ENCODE measurements at regions not wholly inside any gene's neighbourhood (a gene's known extent, or its start where the extent isn't known, plus 50 kb on each side); places are given as distances from the start of the nearest gene placed in this dataset.

DNA sequence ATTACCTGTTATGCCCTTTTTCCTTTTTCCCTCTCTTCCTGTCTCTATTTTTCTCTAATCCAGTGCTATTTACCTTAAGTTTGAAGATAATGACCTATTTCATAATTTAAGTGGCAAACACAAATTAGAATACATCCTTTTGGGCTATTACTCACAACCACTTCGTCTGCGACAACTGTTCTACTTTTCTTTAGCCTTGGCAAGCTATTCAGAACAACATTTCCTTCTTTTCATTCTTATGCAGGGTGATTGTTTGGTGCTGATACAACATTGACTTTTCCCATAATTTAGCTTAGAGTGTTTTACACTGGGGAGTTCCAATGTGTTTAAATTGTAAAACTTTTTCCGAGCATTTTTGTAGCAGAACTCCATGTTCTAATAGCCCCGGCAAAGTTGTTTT, 86.6 kb upstream of the S1PR1 start:
- Mint-ChIP-seq H3K27me3 (ENCODE audit: low read depth) (no peaks in the 10 kb centered on the region), H3K4me3 (ENCODE audit: low read depth) (no peak overlapping the region), H3K9me3 (no peaks in the 10 kb centered on the region), H3K4me1 (ENCODE audit: low read depth) (peaks cover 44% of the 10 kb centered on the region), H3K36me3 (ENCODE audit: low read depth) (no peaks in the 10 kb centered on the region), H3K27ac (no peak overlapping the region)
- intact Hi-C loops (cut with micrococcal nuclease), result no loop called here
- DNase-seq (ENCODE audit: low spot score), result no peak

DNA sequence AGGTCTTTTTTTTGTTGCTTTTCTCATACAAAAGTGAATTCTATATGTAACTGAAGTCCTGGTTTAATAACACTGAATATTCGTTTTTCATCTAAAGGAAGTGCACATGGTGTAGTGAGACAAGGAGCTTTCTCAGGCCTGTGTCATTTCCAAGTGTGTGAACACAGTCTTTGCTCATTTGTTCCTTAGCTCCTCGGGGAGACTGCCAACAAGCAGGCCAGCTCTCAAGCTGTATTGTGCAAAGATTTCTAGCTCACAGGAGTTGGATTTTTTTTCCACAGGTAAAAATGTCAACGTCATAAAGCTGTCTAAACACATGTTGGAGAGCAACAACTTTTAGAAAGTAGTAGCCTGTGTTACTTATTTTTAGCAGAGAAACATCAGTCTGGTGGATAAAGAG, 87.8 kb upstream of the S1PR1 start:
- intact Hi-C loops (cut with micrococcal nuclease), result no loop called here
- Mint-ChIP-seq H3K27ac (no peak overlapping the region), H3K27me3 (ENCODE audit: low read depth) (no peaks in the 10 kb centered on the region), H3K4me3 (ENCODE audit: low read depth) (no peak overlapping the region), H3K36me3 (ENCODE audit: low read depth) (no peaks in the 10 kb centered on the region), H3K9me3 (no peaks in the 10 kb centered on the region), H3K4me1 (ENCODE audit: low read depth) (peaks cover 45% of the 10 kb centered on the region)
- DNase-seq (ENCODE audit: low spot score), result no peak

DNA sequence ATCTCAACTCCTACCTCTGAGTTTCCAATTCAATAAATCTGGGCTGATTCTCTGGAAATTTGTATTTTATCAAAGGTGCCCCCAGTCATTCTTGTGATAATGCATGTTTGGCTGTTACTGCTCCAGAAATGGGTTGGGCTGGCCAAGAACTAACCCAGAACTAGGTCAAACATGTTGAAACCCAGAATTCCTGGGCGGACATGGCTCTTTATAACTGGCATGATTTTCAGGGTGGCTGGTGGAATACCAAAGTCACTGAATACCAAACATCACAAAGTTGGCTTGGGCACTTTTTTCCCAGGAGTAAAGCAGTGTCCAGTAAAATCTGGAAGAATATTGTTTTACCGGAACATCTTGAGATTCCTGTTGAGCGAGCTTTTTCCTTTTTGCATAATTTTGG, 89.4 kb upstream of the S1PR1 start:
- no peak for DNase-seq (ENCODE audit: low spot score)
- H3K27me3 Mint-ChIP-seq (ENCODE audit: low read depth), result no peaks in the 10 kb centered on the region
- peaks cover 4% of the 10 kb centered on the region for H3K9me3 Mint-ChIP-seq
- H3K4me3 Mint-ChIP-seq (ENCODE audit: low read depth), result no peak overlapping the region
- no peak overlapping the region for H3K27ac Mint-ChIP-seq
- H3K4me1 Mint-ChIP-seq (ENCODE audit: low read depth), result peaks cover 33% of the 10 kb centered on the region
- H3K36me3 Mint-ChIP-seq (ENCODE audit: low read depth), result no peaks in the 10 kb centered on the region
- intact Hi-C loops (cut with micrococcal nuclease), result no loop called here

- no peak for DNase-seq (ENCODE audit: low spot score)
- intact Hi-C loops (cut with micrococcal nuclease), result loop anchor here (2.0 kb wide), 1 partner anchor 33 kb away; no protein-coding TSS in a partner anchor
- Mint-ChIP-seq H3K27me3 (ENCODE audit: low read depth) (no peaks in the 10 kb centered on the region), H3K27ac (peak overlapping the region; percentile 74), H3K9me3 (peaks cover 4% of the 10 kb centered on the region), H3K36me3 (ENCODE audit: low read depth) (no peaks in the 10 kb centered on the region), H3K4me1 (ENCODE audit: low read depth) (peaks cover 24% of the 10 kb centered on the region), H3K4me3 (ENCODE audit: low read depth) (no peak overlapping the region)
Observed at GRCh38 chr1:101145449-101145820, 91.4 kb upstream of the S1PR1 start.

- H3K4me3 Mint-ChIP-seq (ENCODE audit: low read depth), result no peak overlapping the region
- DNase-seq (ENCODE audit: low spot score), result no peak
- peaks cover 26% of the 10 kb centered on the region for H3K4me1 Mint-ChIP-seq (ENCODE audit: low read depth)
- H3K36me3 Mint-ChIP-seq (ENCODE audit: low read depth), result no peaks in the 10 kb centered on the region
- no peaks in the 10 kb centered on the region for H3K27me3 Mint-ChIP-seq (ENCODE audit: low read depth)
- peaks cover 4% of the 10 kb centered on the region for H3K9me3 Mint-ChIP-seq
- peak overlapping the region; percentile 74 for H3K27ac Mint-ChIP-seq
- intact Hi-C loops (cut with micrococcal nuclease), result loop anchor here (2.0 kb wide), 1 partner anchor 34 kb away; no protein-coding TSS in a partner anchor
Observed at GRCh38 chr1:101144671-101145448, 92.0 kb upstream of the S1PR1 start.

GRCh38 chr1:101142244-101142643, 94.6 kb upstream of the S1PR1 start:
- H3K9me3 Mint-ChIP-seq, result peaks cover 4% of the 10 kb centered on the region
- no peak for DNase-seq (ENCODE audit: low spot score)
- no peaks in the 10 kb centered on the region for H3K36me3 Mint-ChIP-seq (ENCODE audit: low read depth)
- intact Hi-C loops (cut with micrococcal nuclease), result no loop called here
- no peak overlapping the region for H3K27ac Mint-ChIP-seq
- H3K27me3 Mint-ChIP-seq (ENCODE audit: low read depth), result no peaks in the 10 kb centered on the region
- H3K4me3 Mint-ChIP-seq (ENCODE audit: low read depth), result no peak overlapping the region
- peaks cover 39% of the 10 kb centered on the region for H3K4me1 Mint-ChIP-seq (ENCODE audit: low read depth)

DNA sequence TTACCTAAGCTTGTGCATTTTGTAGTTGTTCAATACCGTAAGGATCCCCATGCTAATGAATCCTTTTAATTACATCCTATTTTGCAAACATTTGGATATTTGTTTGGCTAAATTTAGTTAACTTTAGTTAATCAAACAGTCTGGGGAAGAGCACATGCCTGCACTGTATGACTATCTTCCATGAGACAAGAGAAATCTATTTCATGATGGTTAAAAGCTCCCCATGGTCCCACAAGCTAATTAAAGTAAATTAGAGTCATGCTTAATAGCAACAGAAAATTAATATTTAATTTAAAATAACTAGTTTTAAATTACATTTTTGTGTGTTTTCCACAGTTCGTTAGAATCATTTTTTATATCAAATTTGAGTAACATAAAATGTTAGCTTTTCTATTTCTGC, 95.4 kb upstream of the S1PR1 start:
- Mint-ChIP-seq H3K27me3 (ENCODE audit: low read depth) (no peaks in the 10 kb centered on the region), H3K9me3 (peaks cover 4% of the 10 kb centered on the region), H3K4me1 (ENCODE audit: low read depth) (peaks cover 48% of the 10 kb centered on the region), H3K27ac (no peak overlapping the region), H3K4me3 (ENCODE audit: low read depth) (no peak overlapping the region), H3K36me3 (ENCODE audit: low read depth) (no peaks in the 10 kb centered on the region)
- intact Hi-C loops (cut with micrococcal nuclease), result no loop called here
- DNase-seq (ENCODE audit: low spot score), result no peak

DNA sequence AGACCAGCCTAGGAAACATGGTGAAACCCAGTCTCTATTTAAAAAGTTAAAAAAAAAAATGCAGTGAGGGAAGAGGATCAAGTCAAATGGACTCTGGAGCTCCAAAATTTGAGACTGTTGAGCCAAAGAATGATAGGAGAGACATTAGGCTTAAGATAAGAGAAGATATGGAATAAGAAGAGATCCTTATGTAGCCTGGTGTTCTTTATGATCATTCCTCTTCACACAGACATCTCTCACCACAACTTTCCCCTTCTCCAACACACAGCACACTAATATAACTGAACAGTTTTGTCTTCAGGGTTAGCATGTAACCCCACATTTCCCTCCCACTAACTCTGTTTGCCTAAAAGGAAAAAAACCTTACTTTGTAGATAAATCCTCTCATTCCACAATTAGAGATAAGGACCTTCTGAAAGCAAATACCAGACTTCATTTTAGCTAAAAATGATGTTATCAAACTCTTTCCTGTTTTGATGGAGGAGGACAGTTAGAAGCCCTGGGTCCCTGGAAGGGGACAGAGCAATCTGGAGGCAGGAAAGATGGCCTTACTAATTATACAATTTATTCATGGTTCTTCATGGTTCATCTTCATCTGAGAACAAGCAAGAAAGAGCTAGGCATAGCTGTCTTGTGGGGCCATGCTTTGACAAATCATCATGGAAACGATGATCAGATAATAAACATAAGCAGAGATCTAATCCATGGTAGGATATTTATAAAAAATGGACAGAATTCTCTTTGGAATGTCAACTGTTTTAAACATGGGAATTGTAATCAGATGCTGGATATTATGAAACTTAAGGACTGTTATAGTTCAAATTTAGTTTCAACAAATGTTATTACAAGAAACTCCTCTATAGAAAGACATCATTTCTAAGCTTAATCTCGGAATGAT, 96.7 kb upstream of the S1PR1 start:
- no peaks in the 10 kb centered on the region for H3K36me3 Mint-ChIP-seq (ENCODE audit: low read depth)
- peaks cover 4% of the 10 kb centered on the region for H3K9me3 Mint-ChIP-seq
- H3K27ac Mint-ChIP-seq, result peak overlapping the region; percentile 45
- H3K27me3 Mint-ChIP-seq (ENCODE audit: low read depth), result no peaks in the 10 kb centered on the region
- H3K4me3 Mint-ChIP-seq (ENCODE audit: low read depth), result no peak overlapping the region
- intact Hi-C loops (cut with micrococcal nuclease), result loop anchor here (5.0 kb wide), 2 partner anchors 133 to 213 kb away; no protein-coding TSS in a partner anchor
- peaks cover 52% of the 10 kb centered on the region for H3K4me1 Mint-ChIP-seq (ENCODE audit: low read depth)
- no peak for DNase-seq (ENCODE audit: low spot score)

DNA sequence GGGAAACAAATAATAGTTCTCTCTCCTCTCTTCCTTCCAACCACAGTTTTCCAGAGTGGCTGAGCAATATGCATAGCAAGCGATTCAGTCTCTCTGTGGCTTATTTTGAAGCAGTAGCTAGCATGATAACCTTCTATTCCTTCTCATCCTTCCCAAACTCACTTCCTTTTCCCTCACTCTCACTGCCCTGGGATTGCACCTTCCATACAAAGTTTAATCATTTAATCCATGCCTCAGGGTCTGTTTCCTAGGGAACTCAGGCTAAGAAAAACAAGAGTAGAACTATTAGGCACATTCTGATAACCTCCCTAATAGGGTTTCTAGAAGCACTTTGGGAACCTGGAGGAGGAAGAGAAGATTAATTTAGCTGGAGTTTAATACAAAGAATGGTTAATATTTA, 97.7 kb upstream of the S1PR1 start:
- Mint-ChIP-seq H3K27ac (no peak overlapping the region), H3K4me1 (ENCODE audit: low read depth) (peaks cover 56% of the 10 kb centered on the region), H3K36me3 (ENCODE audit: low read depth) (peaks cover 5% of the 10 kb centered on the region), H3K27me3 (ENCODE audit: low read depth) (no peaks in the 10 kb centered on the region), H3K9me3 (peaks cover 4% of the 10 kb centered on the region), H3K4me3 (ENCODE audit: low read depth) (no peak overlapping the region)
- intact Hi-C loops (cut with micrococcal nuclease), result loop anchor here (5.0 kb wide), 2 partner anchors 132 to 212 kb away; no protein-coding TSS in a partner anchor
- no peak for DNase-seq (ENCODE audit: low spot score)

DNA sequence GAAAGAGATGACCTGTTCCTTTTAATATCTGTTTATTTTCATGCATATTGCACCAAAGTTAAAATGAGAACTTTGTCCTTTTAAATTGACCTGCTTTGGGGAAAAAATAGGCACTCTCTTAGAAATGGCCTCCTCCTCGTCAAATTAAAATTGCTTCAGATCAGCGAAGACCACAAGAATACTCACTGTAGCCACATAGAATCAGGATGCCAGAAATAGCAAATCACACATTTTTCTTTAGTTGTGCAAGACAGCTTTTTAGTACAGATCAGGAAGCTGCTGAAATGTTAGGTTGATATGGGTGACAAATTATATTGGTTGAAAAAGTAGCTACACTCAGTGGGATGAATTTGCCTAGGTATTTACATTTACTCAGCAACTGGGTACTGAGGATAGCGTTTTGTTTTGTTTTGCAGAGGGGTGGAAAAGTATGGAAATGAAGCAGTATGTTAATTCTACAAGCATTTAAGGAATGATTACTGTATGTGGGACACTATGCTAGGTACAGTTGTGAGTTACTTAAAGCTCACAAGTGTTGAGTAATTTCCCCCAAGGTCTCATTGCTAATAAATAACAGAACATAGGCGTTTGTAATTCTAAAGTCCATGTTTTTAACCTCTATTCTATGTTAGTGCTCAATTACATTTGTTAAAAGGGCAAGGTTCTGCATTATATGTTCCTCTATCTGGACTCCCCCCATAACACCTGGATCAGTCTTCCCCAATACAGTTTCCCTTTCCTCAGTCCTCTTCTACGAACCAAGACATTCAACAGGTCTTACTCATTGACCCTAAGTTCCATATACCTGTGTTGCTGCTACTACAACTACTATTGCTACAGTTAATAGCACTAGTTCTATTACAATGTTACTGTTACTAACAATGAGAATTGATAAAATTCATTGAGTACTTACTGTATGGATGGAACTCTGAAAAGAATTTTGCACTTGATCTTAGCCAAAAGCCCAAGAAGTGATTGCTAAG, 99.4 kb upstream of the S1PR1 start:
- no peak for DNase-seq (ENCODE audit: low spot score)
- H3K27me3 Mint-ChIP-seq (ENCODE audit: low read depth), result no peaks in the 10 kb centered on the region
- peaks cover 64% of the 10 kb centered on the region for H3K4me1 Mint-ChIP-seq (ENCODE audit: low read depth)
- H3K4me3 Mint-ChIP-seq (ENCODE audit: low read depth), result peak overlapping the region; percentile 47
- intact Hi-C loops (cut with micrococcal nuclease), result loop anchor here (1.0 to 5.0 kb wide), 5 partner anchors 16 to 219 kb away; no protein-coding TSS in a partner anchor
- H3K27ac Mint-ChIP-seq, result peak overlapping the region; percentile 89
- no peaks in the 10 kb centered on the region for H3K9me3 Mint-ChIP-seq
- H3K36me3 Mint-ChIP-seq (ENCODE audit: low read depth), result peaks cover 6% of the 10 kb centered on the region

GRCh38 chr1:101136739-101137138, 100.1 kb upstream of the S1PR1 start:
- no peak for DNase-seq (ENCODE audit: low spot score)
- peaks cover 6% of the 10 kb centered on the region for H3K36me3 Mint-ChIP-seq (ENCODE audit: low read depth)
- H3K27me3 Mint-ChIP-seq (ENCODE audit: low read depth), result no peaks in the 10 kb centered on the region
- peak overlapping the region; percentile 89 for H3K27ac Mint-ChIP-seq
- H3K4me1 Mint-ChIP-seq (ENCODE audit: low read depth), result peaks cover 67% of the 10 kb centered on the region
- no peaks in the 10 kb centered on the region for H3K9me3 Mint-ChIP-seq
- peak overlapping the region; percentile 47 for H3K4me3 Mint-ChIP-seq (ENCODE audit: low read depth)
- intact Hi-C loops (cut with micrococcal nuclease), result loop anchor here (1.0 to 5.0 kb wide), 8 partner anchors 17 to 220 kb away; no protein-coding TSS in a partner anchor

DNA sequence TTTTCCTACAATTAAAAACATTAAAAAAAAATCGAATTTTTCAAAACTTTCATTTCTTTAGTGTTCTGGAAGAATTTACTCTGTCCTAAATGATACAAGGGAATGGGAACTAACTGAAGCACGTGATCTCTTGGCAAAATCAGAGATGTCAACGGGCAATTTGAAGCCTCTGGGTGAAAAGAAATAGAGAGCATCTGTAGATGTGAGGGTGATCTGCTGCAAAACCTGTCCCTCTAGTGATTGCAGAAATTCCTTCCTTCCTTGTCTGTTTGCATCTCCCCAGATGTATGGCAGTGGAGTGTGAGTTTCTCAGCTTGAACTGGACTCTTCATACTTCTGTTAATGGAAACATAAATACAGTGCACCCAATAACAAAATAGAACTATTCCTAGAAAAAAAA, 100.5 kb upstream of the S1PR1 start:
- Mint-ChIP-seq H3K4me3 (ENCODE audit: low read depth) (peak overlapping the region; percentile 6), H3K4me1 (ENCODE audit: low read depth) (peaks cover 71% of the 10 kb centered on the region), H3K27ac (peak overlapping the region; percentile 89), H3K27me3 (ENCODE audit: low read depth) (no peaks in the 10 kb centered on the region), H3K9me3 (no peaks in the 10 kb centered on the region), H3K36me3 (ENCODE audit: low read depth) (peaks cover 6% of the 10 kb centered on the region)
- DNase-seq (ENCODE audit: low spot score), result no peak
- intact Hi-C loops (cut with micrococcal nuclease), result loop anchor here (1.0 to 5.0 kb wide), 6 partner anchors 43 to 221 kb away; no protein-coding TSS in a partner anchor

Measured in activated T-helper 2 cell treated with anti-CD3 and anti-CD28 coated beads, Interferon-gamma antibody, Interleukin-2, Interleukin-4, amounts not matched to agents 10 μg/mL and 5 μg/mL and 100 μg/mL, durations not matched to agents 14 hours and 24 hours and 36 hours (primary cell).